Right cardiac atrium (tissue), 5 donors: ENCODE measurements at regions not wholly inside any gene's neighbourhood (a gene's known extent, or its start where the extent isn't known, plus 50 kb on each side); places are given as distances from the start of the nearest gene placed in this dataset.

Source experiments
- ATAC-seq, 2 donors: fragments of 200-7000 bp; cut with Tn5 transposase; one replicate each; pipeline versions ENCODE4 v1.8.0 to v1.9.1; 2020; ENCODE audit warnings: moderate library complexity in 2 of 2, mild to moderate bottlenecking in 1 of 2
- DNase-seq, 3 donors: peaks; one replicate each; pipeline ENCODE4 v3.0.0-alpha.2; 2020
- H3K27ac ChIP-seq: one replicate; pipeline ENCODE4 v1.5.1; 2013; ENCODE audit warnings: mild to moderate bottlenecking, low read length, control low read depth, moderate library complexity
- H3K27me3 ChIP-seq: one replicate; pipeline ENCODE4 v1.6.1; 2013; ENCODE audit not compliant: control insufficient read depth, insufficient read depth
- H3K4me1 ChIP-seq: one replicate; pipeline ENCODE4 v1.6.1; 2013; ENCODE audit warnings: low read length; ENCODE audit not compliant: control insufficient read depth, insufficient read depth
- H3K4me3 ChIP-seq: one replicate; pipeline ENCODE4 v1.5.1; 2013; ENCODE audit warnings: low read length, control low read depth
- H3K9me3 ChIP-seq: one replicate; pipeline ENCODE4 v1.6.1; 2013; ENCODE audit warnings: low read length; ENCODE audit not compliant: control insufficient read depth
- WGBS: extraction: QIAGEN DNeasy Blood & Tissue Kit; methylation state at CpG from one replicate; pipeline ENCODE4 v1.1.7; 2013; 5-methylcytosine and 5-hydroxymethylcytosine counted together
- intact Hi-C, 4 donors: fragments of 100-400 bp; cut with DNase I; formaldehyde crosslinking; loops; one replicate each; pipeline versions ENCODE4 v1.11.0 to v1.14.0; 2022 to 2023
- donor health status: healthy with polysubstance abuse.
- donor health status: DM: no; HTN: yes; CAD: no.
- donor health status: DM: no; HTN: no; CAD: no.
- donor health status: DM: no; HTN: yes; CAD: no; lungs with severe emphysema.
- donor health status: DM: yes; HTN: yes; CAD: no.

GRCh38 chr3:63046580-63046979 lies 171.4 kb upstream of the CADPS start:
- 77% methylated on average over 4 of the region's 4 CpGs for WGBS
- DNase-seq (no peak), ATAC-seq (no peak)
- H3K27me3 ChIP-seq, result no peaks in the 10 kb centered on the region
- H3K4me3 ChIP-seq, result no peak overlapping the region
- H3K27ac ChIP-seq, result no peak overlapping the region
- no peaks in the 10 kb centered on the region for H3K4me1 ChIP-seq
- H3K9me3 ChIP-seq, result no peaks in the 10 kb centered on the region
- intact Hi-C loops, result no loop called here

DNA sequence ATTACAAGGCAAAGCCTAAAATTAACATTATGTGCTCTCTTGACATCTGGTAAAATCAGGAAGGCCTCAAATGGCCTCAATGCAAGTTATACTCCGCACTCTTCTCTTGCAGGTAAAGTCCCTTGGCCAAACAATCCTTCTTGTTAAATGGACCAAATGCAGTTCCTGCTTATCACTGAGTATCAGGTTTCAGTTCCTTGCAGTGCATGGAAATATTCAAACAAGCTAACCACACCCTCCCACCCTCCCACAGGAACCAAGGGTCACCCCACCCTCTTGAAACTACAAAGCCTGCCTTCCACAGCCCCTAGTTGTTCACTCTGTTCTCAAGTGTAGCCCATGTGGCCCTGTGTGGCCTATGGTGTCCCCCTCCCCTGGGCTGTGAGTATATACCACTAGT lies 171.9 kb upstream of the CADPS start:
- no peak overlapping the region for H3K4me3 ChIP-seq
- H3K27me3 ChIP-seq, result no peaks in the 10 kb centered on the region
- no peaks in the 10 kb centered on the region for H3K9me3 ChIP-seq
- no peak for ATAC-seq
- H3K4me1 ChIP-seq, result no peaks in the 10 kb centered on the region
- WGBS, result 82% methylated on average over 1 of the region's 1 CpG
- DNase-seq, result no peak
- no peak overlapping the region for H3K27ac ChIP-seq
- intact Hi-C loops, result no loop called here

DNA sequence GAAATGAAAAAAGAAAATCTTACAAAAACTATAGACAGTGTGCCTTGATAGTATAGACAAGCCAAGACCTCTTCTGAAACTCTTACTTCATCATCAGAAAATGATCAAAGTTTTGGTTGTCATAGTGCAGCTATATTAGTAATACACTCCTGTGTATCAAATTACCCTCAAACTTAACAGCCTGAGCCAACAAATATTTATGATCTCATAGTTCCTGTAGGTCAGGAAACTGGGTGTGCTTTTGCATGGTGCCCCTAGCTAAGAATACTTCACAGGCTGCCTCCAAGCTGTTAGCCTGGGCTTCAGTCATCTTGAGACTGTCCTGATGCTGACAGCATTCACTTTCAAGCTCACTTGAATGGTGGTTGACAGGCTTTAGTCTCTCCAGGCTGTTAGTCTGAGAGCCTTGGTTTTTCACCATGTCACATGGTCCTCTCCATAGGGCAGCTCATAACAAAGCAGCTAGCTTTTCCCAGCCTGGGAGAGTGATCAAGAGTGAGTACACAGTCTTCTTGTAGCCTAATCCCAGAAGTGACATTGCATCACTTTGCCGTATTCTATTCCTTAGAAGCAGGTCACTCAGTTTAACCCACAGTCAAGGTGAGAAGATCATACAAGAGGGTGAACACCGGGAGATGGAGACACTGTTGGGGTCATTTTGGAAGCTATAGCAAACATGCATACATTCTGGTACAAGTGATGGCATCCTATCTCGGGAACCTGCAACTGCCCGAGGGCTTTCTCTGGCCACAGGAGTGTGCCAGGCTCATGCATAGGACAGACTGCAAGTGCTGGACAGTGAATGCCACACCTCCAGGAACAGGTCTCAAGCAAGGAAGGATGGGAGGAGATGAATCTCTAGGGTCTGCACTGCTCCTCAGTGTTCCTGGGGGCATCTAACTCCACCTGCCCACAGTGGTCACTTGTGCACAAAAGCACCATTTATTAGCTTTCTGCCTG lies 173.4 kb upstream of the CADPS start:
- intact Hi-C loops, result no loop called here
- WGBS, result 86% methylated on average over 4 of the region's 4 CpGs
- Histone ChIP-seq H3K4me3 (no peak overlapping the region), H3K4me1 (no peaks in the 10 kb centered on the region), H3K27ac (no peak overlapping the region), H3K27me3 (no peaks in the 10 kb centered on the region), H3K9me3 (no peaks in the 10 kb centered on the region)
- no peak for ATAC-seq
- no peak for DNase-seq

DNA sequence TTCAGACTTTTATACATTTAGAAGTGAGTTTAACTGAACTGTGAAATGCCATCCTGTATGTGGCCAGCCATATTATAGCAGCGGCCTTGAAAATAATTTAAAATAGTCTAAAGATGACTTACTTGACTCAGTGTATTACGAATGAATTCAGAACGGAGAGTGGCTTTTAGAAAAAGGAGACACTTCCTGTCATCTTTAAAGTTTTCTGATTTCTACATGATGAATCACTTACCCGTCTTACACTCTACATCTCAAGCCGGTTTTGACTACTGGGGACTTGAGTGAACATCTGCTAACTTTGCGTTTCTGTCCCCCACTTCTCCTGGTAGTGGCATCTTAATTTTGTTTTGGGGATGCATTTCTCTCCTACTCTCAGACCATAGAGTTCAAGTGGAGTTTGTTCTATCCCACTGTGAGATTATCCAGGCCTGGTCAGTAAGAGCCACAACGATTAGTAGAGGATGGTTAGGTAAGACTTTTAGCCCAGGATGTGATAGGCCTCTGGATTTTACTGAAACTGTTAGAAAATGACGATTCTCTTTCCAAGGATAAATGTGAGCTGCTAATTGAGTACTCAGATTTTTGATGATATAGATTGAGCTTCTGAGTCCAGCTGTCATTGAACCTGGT lies 175.4 kb upstream of the CADPS start:
- no peak for DNase-seq
- WGBS, result 75% methylated on average over 8 of the region's 8 CpGs
- intact Hi-C loops, result no loop called here
- no peak overlapping the region for H3K27ac ChIP-seq
- no peak overlapping the region for H3K4me3 ChIP-seq
- no peaks in the 10 kb centered on the region for H3K4me1 ChIP-seq
- no peak for ATAC-seq
- no peaks in the 10 kb centered on the region for H3K9me3 ChIP-seq
- no peaks in the 10 kb centered on the region for H3K27me3 ChIP-seq

DNA sequence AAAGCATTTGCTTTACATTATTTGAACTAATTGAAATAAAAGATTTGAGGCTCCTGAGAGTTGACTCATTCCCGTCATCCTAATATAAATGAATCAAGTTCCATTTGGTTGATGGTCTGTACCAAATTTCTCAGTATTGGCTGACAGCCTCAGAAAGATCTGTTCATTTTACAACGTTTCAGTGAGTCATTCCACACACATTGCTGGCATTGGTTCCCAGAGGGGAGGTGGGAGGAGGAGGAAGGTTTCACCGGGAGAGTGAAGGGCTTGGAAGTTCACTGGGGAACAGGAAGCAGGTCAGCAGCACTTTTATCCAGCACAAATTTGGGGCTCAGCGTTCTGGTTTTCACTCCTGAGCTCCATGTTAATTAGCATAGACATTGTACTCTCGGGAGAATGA lies 176.7 kb upstream of the CADPS start:
- no peak overlapping the region for H3K27ac ChIP-seq
- intact Hi-C loops, result no loop called here
- no peaks in the 10 kb centered on the region for H3K27me3 ChIP-seq
- 33% methylated on average over 5 of the region's 5 CpGs for WGBS
- no peaks in the 10 kb centered on the region for H3K9me3 ChIP-seq
- ATAC-seq (no peak), DNase-seq (no peak)
- no peak overlapping the region for H3K4me3 ChIP-seq
- no peaks in the 10 kb centered on the region for H3K4me1 ChIP-seq

DNA sequence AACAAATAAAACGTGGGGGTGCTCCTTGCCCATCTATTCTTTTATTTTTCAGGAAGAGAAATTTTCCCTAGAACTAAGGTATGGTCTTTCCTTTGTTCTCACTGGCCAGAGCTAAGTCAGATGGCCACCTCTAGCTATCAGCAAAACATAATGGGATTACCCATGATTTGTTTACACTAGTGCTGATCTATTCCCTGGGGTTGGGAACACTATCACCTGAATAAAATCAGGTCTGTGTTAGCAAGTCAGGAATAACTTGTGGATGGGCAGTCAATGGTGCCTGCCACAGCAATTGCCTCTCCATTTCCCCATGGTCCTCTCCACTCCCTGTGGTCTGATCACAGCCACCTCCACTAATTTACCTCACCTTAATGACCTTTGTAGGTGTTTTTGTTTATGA lies 181.7 kb upstream of the CADPS start:
- no peak overlapping the region for H3K27ac ChIP-seq
- no peak for DNase-seq
- H3K4me3 ChIP-seq, result no peak overlapping the region
- WGBS, result 17% methylated on average over 1 of the region's 1 CpG
- no peaks in the 10 kb centered on the region for H3K4me1 ChIP-seq
- no peaks in the 10 kb centered on the region for H3K27me3 ChIP-seq
- no peak for ATAC-seq
- no peaks in the 10 kb centered on the region for H3K9me3 ChIP-seq
- intact Hi-C loops, result no loop called here

DNA sequence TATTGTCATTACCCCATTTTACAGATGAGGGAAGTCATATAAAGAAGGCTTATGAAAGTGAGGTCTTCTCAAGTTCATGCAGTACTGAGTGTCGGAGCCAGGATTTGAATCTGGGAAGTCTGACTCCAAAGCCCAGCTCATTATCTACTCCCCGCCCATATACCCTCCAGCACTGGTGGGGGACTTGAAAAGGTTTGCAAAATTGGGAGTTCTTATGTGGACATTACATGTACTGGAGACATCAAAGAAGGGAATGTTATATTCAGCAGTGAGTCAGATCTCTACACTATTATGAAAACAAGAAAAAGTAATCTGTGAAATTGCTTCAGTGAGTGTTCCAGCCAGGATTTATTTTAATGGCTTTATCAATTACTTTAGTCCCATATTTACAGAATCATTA lies 185.2 kb upstream of the CADPS start:
- intact Hi-C loops, result no loop called here
- 73% methylated on average over 2 of the region's 2 CpGs for WGBS
- ATAC-seq, result no peak

GRCh38 chr3:63061449-63061848 lies 186.2 kb upstream of the CADPS start:
- no peak for ATAC-seq
- H3K27ac ChIP-seq, result no peak overlapping the region
- no peaks in the 10 kb centered on the region for H3K4me1 ChIP-seq
- WGBS, result 65% methylated on average over 5 of the region's 5 CpGs
- intact Hi-C loops, result no loop called here
- no peak overlapping the region for H3K4me3 ChIP-seq
- DNase-seq, result no peak
- H3K9me3 ChIP-seq, result no peaks in the 10 kb centered on the region
- H3K27me3 ChIP-seq, result no peaks in the 10 kb centered on the region

More for the DNA sequence above, 185.2 kb upstream of the CADPS start:
- Histone ChIP-seq H3K27ac (no peak overlapping the region), H3K4me3 (no peak overlapping the region), H3K4me1 (no peaks in the 10 kb centered on the region), H3K27me3 (no peaks in the 10 kb centered on the region), H3K9me3 (no peaks in the 10 kb centered on the region)
- no peak for DNase-seq

DNA sequence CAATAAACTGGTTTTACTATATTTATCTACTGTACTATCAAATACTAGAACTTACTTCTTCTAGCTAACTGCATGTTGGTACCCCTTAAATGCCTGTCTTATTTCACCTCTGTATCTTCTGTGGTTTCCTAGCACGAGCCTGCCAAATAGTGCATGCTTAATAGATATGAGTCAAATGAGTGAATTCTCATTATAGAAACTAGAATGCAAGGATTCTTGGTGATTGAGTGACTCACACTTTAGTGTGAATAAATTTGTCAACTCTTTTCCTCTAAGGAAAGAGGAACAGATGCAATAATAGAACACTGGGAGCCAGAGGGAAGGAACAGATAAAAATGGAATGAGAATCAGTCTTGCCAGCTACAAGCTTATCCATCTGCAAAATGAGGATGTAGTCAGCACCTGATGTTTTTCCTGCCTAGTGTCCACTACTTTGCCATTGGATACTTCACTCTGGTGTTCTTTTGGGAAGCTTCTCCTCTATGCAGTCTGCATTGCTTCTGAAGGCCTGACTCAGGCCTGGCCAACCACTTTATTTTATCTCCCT lies 189.1 kb upstream of the CADPS start:
- Histone ChIP-seq H3K4me3 (no peak overlapping the region), H3K9me3 (no peaks in the 10 kb centered on the region), H3K4me1 (no peaks in the 10 kb centered on the region), H3K27me3 (no peaks in the 10 kb centered on the region), H3K27ac (no peak overlapping the region)
- no peak for ATAC-seq
- 51% methylated on average over 1 of the region's 1 CpG for WGBS
- DNase-seq, result no peak
- intact Hi-C loops, result no loop called here

DNA sequence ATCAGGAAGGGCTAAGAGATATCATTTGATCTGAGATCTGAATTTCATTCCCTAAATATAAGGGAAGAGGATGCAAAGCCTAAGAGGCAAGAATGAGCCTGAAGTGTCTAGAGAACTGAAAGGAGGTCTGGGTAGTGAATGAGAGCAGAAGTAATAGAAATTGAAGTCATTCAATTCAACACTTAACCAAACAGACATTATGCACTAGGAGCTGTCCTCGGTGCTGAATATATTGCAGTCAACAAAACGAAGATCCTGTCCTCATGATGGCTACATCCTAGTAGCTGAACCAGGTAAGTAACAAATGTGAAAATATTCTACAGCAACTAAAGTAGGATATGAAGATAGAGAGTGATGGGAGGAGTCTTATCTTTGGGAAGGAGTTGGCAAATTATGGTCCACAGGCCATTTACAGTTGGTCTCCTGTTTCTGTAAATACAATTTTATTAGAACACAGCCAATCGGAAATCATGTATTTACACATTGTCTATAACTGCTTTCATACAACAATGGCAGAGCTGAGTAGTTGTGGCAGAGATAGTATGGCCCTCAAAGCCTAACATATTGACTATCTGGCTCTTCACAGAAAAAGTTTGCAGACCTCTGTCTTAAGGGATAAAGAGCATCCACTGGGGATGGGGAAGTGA lies 192.9 kb upstream of the CADPS start:
- Histone ChIP-seq H3K27ac (no peak overlapping the region), H3K27me3 (no peaks in the 10 kb centered on the region), H3K4me1 (no peaks in the 10 kb centered on the region), H3K9me3 (no peaks in the 10 kb centered on the region), H3K4me3 (no peak overlapping the region)
- no peak for DNase-seq
- WGBS, result 37% methylated on average over 3 of the region's 3 CpGs
- intact Hi-C loops, result no loop called here
- no peak for ATAC-seq
